ENCODE measurements at regions not wholly inside any gene's neighbourhood (a gene's known extent, or its start where the extent isn't known, plus 50 kb on each side); places are given as distances from the start of the nearest gene placed in this dataset.
"Not testable (repeated sequence)": the region's sequence is repeated elsewhere in the genome, so short reads cannot be mapped to it uniquely, and the experiment has no call there.

DNA sequence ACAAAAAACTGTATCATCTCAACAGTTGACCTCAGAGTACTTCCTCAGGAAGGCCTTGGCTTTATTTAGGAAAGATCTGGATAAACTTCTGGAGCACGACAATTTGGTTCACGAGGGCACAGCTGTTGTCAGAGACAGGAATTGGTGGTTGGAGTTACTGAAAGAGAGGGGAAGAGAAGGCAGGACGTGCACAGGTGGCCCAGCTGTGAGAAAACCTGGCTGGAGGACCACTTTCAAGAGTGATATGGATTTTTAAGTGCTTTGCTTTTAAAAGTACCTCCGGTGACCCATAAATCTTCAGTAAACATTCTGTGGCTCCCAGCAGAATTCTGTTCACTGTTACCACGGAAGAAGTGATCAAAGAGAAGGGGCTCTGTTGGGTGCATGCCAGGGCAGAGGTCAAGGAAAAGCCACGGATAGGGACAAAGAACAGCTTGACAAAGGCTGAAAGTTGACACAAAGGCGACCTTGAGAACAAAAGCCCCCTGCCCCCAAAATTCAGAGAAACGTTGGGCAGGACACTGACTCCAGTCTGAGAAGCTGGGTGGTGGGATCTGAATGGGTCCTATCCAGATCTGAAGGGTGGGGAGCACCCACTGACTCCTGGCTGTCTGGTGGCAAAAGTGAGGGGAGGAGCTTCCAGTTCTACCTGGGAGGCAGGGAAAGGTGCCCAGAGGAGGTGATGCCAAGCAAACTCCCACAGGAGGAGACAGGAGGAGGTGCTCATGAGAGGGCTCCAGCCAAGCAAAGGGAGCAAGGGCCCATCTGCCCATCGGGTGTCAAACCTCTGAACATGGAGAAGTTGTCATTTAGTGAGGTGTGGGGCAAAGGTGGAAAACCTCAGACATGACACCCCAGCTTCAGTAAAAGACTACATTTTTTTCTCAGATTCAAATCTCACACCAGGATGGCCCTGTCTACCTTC is 89.4 kb upstream of the UXS1 start:
- not testable (repeated sequence) for H3K4me1 ChIP-seq (ENCODE audit: control insufficient read depth in 2 of 2, insufficient read depth in 2 of 2, low read length in 2 of 2); DNase-seq (ENCODE audit: low read depth in 6 of 9, low spot score in 9 of 9); H3K27ac ChIP-seq (ENCODE audit: low read depth in 1 of 2, low read length in 1 of 2); H3K27me3 ChIP-seq (ENCODE audit: control insufficient read depth in 2 of 2, insufficient read depth in 1 of 2, low read length in 1 of 2); H3K9me3 ChIP-seq (ENCODE audit: control insufficient read depth in 2 of 2, insufficient read depth in 1 of 2, low read length in 1 of 2); H3K4me3 ChIP-seq (ENCODE audit: low read length in 2 of 2); H3K36me3 ChIP-seq (ENCODE audit: control insufficient read depth in 2 of 2, insufficient read depth in 2 of 2, low read length in 1 of 2)
- 35% methylated on average over 9 of the region's 9 CpGs for WGBS

GRCh38 chr2:106282462-106283170 is 88.5 kb upstream of the UXS1 start:
- WGBS, result 92% methylated on average over 12 of the region's 12 CpGs
- H3K36me3 ChIP-seq (ENCODE audit: control insufficient read depth in 2 of 2, insufficient read depth in 2 of 2, low read length in 1 of 2), result no peaks in the 10 kb centered on the region
- no peak for DNase-seq (ENCODE audit: low read depth in 6 of 9, low spot score in 9 of 9)
- H3K4me1 ChIP-seq (ENCODE audit: control insufficient read depth in 2 of 2, insufficient read depth in 2 of 2, low read length in 2 of 2), result no peaks in the 10 kb centered on the region
- no peak overlapping the region for H3K27ac ChIP-seq (ENCODE audit: low read depth in 1 of 2, low read length in 1 of 2)
- H3K27me3 ChIP-seq (ENCODE audit: control insufficient read depth in 2 of 2, insufficient read depth in 1 of 2, low read length in 1 of 2), result no peaks in the 10 kb centered on the region
- H3K4me3 ChIP-seq (ENCODE audit: low read length in 2 of 2), result no peak overlapping the region
- no peaks in the 10 kb centered on the region for H3K9me3 ChIP-seq (ENCODE audit: control insufficient read depth in 2 of 2, insufficient read depth in 1 of 2, low read length in 1 of 2)

GRCh38 chr2:106281907-106282430 is 87.9 kb upstream of the UXS1 start:
- 95% methylated on average over 11 of the region's 11 CpGs for WGBS
- not testable (repeated sequence) for H3K27ac ChIP-seq (ENCODE audit: low read depth in 1 of 2, low read length in 1 of 2); DNase-seq (ENCODE audit: low read depth in 6 of 9, low spot score in 9 of 9)

DNA sequence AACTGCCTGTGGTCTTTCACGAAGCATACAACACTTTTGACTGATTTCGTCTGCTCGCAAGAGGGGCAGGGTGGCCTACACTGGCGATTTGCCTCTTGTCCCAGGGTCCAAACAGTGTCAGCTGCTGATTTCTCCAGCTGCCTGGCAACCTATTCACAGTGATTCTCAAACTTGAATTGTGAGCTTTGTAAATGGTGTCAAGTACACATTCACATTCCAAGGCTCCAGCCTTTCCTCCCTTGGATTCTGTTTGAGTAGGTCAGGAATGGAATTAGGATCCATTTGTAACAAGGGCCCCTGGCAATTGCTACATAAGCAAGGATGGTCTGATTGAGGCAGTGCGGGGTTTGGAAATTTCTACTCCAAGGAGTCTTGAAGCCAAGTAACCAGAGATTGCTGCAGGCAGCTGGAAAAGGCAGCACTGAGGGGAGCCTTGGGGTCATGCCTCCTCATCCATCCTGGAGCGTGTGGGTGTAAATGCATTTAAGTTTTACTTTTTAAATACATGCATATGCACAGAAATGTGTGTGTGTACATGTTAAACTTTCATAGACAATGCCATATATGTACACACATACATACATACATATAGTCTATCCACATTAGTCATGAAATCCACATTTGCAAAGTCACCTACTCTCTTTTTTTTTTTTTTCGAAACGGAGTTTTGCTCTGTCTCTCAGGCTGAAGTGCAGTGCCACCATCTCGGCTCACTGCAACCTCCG is 86.8 kb upstream of the UXS1 start:
- no peaks in the 10 kb centered on the region for H3K4me1 ChIP-seq (ENCODE audit: control insufficient read depth in 2 of 2, insufficient read depth in 2 of 2, low read length in 2 of 2)
- 91% methylated on average over 10 of the region's 10 CpGs for WGBS
- H3K9me3 ChIP-seq (ENCODE audit: control insufficient read depth in 2 of 2, insufficient read depth in 1 of 2, low read length in 1 of 2), result no peaks in the 10 kb centered on the region
- no peak for DNase-seq (ENCODE audit: low read depth in 6 of 9, low spot score in 9 of 9)
- no peaks in the 10 kb centered on the region for H3K36me3 ChIP-seq (ENCODE audit: control insufficient read depth in 2 of 2, insufficient read depth in 2 of 2, low read length in 1 of 2)
- H3K4me3 ChIP-seq (ENCODE audit: low read length in 2 of 2), result no peak overlapping the region
- no peaks in the 10 kb centered on the region for H3K27me3 ChIP-seq (ENCODE audit: control insufficient read depth in 2 of 2, insufficient read depth in 1 of 2, low read length in 1 of 2)
- no peak overlapping the region for H3K27ac ChIP-seq (ENCODE audit: low read depth in 1 of 2, low read length in 1 of 2)

More at GRCh38 chr2:106281907-106282430, 87.9 kb upstream of the UXS1 start:
- not testable (repeated sequence) for H3K4me1 ChIP-seq (ENCODE audit: control insufficient read depth in 2 of 2, insufficient read depth in 2 of 2, low read length in 2 of 2); H3K9me3 ChIP-seq (ENCODE audit: control insufficient read depth in 2 of 2, insufficient read depth in 1 of 2, low read length in 1 of 2); H3K36me3 ChIP-seq (ENCODE audit: control insufficient read depth in 2 of 2, insufficient read depth in 2 of 2, low read length in 1 of 2); H3K27me3 ChIP-seq (ENCODE audit: control insufficient read depth in 2 of 2, insufficient read depth in 1 of 2, low read length in 1 of 2); H3K4me3 ChIP-seq (ENCODE audit: low read length in 2 of 2)

DNA sequence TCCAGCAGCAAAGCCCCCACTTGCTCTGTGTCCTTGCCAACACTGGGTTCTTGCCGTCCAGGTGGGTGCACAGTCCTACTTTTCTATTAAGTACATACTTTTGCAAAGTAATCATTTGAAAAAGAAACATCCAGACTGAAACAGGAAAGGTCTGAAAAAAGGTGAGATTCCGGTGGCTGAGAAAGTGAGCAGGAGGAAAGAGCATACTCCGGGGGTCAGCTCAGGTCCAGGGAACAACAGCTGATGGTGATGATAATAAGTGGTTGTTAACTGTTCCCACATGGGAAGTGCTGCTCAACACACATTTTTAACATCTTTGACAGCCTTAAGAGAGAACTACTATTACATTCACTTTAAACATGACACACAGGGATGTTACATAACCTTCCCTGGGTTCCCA is 86.1 kb upstream of the UXS1 start:
- DNase-seq (ENCODE audit: low read depth in 6 of 9, low spot score in 9 of 9), result no peak
- Histone ChIP-seq H3K4me1 (ENCODE audit: control insufficient read depth in 2 of 2, insufficient read depth in 2 of 2, low read length in 2 of 2) (no peaks in the 10 kb centered on the region), H3K36me3 (ENCODE audit: control insufficient read depth in 2 of 2, insufficient read depth in 2 of 2, low read length in 1 of 2) (no peaks in the 10 kb centered on the region), H3K9me3 (ENCODE audit: control insufficient read depth in 2 of 2, insufficient read depth in 1 of 2, low read length in 1 of 2) (no peaks in the 10 kb centered on the region), H3K27me3 (ENCODE audit: control insufficient read depth in 2 of 2, insufficient read depth in 1 of 2, low read length in 1 of 2) (no peaks in the 10 kb centered on the region), H3K4me3 (ENCODE audit: low read length in 2 of 2) (no peak overlapping the region), H3K27ac (ENCODE audit: low read depth in 1 of 2, low read length in 1 of 2) (no peak overlapping the region)
- 89% methylated on average over 3 of the region's 3 CpGs for WGBS

GRCh38 chr2:106278112-106278876 is 84.2 kb upstream of the UXS1 start:
- 81% methylated on average over 6 of the region's 6 CpGs for WGBS
- H3K27ac ChIP-seq (ENCODE audit: low read depth in 1 of 2, low read length in 1 of 2), result no peak overlapping the region
- DNase-seq (ENCODE audit: low read depth in 6 of 9, low spot score in 9 of 9), result no peak

DNA sequence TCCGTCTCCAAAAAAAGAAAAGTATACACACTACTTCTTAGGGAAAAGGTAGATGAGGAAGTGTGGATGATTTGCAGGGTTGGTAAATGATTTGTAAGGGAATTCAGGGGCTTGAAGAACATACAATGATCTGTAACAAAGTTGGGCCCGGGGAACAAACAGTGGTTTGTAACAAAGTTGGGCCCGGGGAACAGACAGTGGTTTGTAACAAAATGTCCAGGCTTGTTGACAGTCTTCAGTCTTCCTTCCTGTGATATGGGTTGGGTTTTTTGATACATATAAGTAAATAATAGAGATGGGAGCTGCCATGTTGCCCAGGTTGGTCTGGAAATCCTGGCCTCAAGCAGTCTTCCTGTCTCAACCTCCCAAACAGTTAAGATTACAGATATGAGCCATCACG is 83.3 kb upstream of the UXS1 start:
- no peaks in the 10 kb centered on the region for H3K9me3 ChIP-seq (ENCODE audit: control insufficient read depth in 2 of 2, insufficient read depth in 1 of 2, low read length in 1 of 2)
- H3K4me1 ChIP-seq (ENCODE audit: control insufficient read depth in 2 of 2, insufficient read depth in 2 of 2, low read length in 2 of 2), result no peaks in the 10 kb centered on the region
- no peaks in the 10 kb centered on the region for H3K36me3 ChIP-seq (ENCODE audit: control insufficient read depth in 2 of 2, insufficient read depth in 2 of 2, low read length in 1 of 2)
- H3K27me3 ChIP-seq (ENCODE audit: control insufficient read depth in 2 of 2, insufficient read depth in 1 of 2, low read length in 1 of 2), result no peaks in the 10 kb centered on the region
- WGBS, result 96% methylated on average over 4 of the region's 4 CpGs
- no peak overlapping the region for H3K27ac ChIP-seq (ENCODE audit: low read depth in 1 of 2, low read length in 1 of 2)
- no peak for DNase-seq (ENCODE audit: low read depth in 6 of 9, low spot score in 9 of 9)
- no peak overlapping the region for H3K4me3 ChIP-seq (ENCODE audit: low read length in 2 of 2)

More at GRCh38 chr2:106278112-106278876, 84.2 kb upstream of the UXS1 start:
- Histone ChIP-seq H3K36me3 (ENCODE audit: control insufficient read depth in 2 of 2, insufficient read depth in 2 of 2, low read length in 1 of 2) (no peaks in the 10 kb centered on the region), H3K4me1 (ENCODE audit: control insufficient read depth in 2 of 2, insufficient read depth in 2 of 2, low read length in 2 of 2) (no peaks in the 10 kb centered on the region), H3K4me3 (ENCODE audit: low read length in 2 of 2) (no peak overlapping the region), H3K9me3 (ENCODE audit: control insufficient read depth in 2 of 2, insufficient read depth in 1 of 2, low read length in 1 of 2) (no peaks in the 10 kb centered on the region), H3K27me3 (ENCODE audit: control insufficient read depth in 2 of 2, insufficient read depth in 1 of 2, low read length in 1 of 2) (no peaks in the 10 kb centered on the region)

GRCh38 chr2:106275971-106276370 is 81.9 kb upstream of the UXS1 start:
- H3K27me3 ChIP-seq (ENCODE audit: control insufficient read depth in 2 of 2, insufficient read depth in 1 of 2, low read length in 1 of 2), result no peaks in the 10 kb centered on the region
- WGBS, result 98% methylated on average over 11 of the region's 11 CpGs
- no peak for DNase-seq (ENCODE audit: low read depth in 6 of 9, low spot score in 9 of 9)
- no peak overlapping the region for H3K4me3 ChIP-seq (ENCODE audit: low read length in 2 of 2)
- no peak overlapping the region for H3K27ac ChIP-seq (ENCODE audit: low read depth in 1 of 2, low read length in 1 of 2)
- no peaks in the 10 kb centered on the region for H3K4me1 ChIP-seq (ENCODE audit: control insufficient read depth in 2 of 2, insufficient read depth in 2 of 2, low read length in 2 of 2)
- no peaks in the 10 kb centered on the region for H3K36me3 ChIP-seq (ENCODE audit: control insufficient read depth in 2 of 2, insufficient read depth in 2 of 2, low read length in 1 of 2)
- no peaks in the 10 kb centered on the region for H3K9me3 ChIP-seq (ENCODE audit: control insufficient read depth in 2 of 2, insufficient read depth in 1 of 2, low read length in 1 of 2)
